Left lung (tissue), 4 donors: ENCODE measurements at regions not wholly inside any gene's neighbourhood (a gene's known extent, or its start where the extent isn't known, plus 50 kb on each side); places are given as distances from the start of the nearest gene placed in this dataset.
A peak's percentile ranks its signal among the peaks of the same experiment; 100 is the strongest.

Experiments used
- ATAC-seq: fragments of 200-7000 bp; cut with Tn5 transposase; one replicate; pipeline ENCODE4 v1.9.1; 2020; ENCODE audit warnings: moderate library complexity
- DNase-seq, 4 donors: peaks; one replicate each; pipeline ENCODE4 v3.0.0-alpha.2; 2013 to 2020
- H3K27ac ChIP-seq, 2 donors: fragments of 200-600 bp; sonication (generic) in 1 of 2; one replicate each; pipeline versions ENCODE4 v1.5.0 to v1.8.0; 2020 to 2021
- H3K27me3 ChIP-seq, 2 donors: fragments of 200-600 bp; sonication (generic) in 1 of 2; one replicate each; pipeline versions ENCODE4 v1.5.0 to v1.8.0; 2020 to 2021
- H3K36me3 ChIP-seq, 2 donors: fragments of 200-600 bp; sonication (generic) in 1 of 2; one replicate each; pipeline versions ENCODE4 v1.5.0 to v1.8.0; 2020 to 2021
- H3K4me1 ChIP-seq, 2 donors: fragments of 200-600 bp; one replicate each; pipeline ENCODE4 v1.8.0; 2021
- H3K4me3 ChIP-seq, 2 donors: fragments of 200-600 bp; sonication (generic) in 1 of 2; one replicate each; pipeline versions ENCODE4 v1.5.0 to v1.8.0; 2020 to 2021; ENCODE audit warnings: mild to moderate bottlenecking in 1 of 2
- H3K9me3 ChIP-seq, 2 donors: fragments of 200-600 bp; sonication (generic) in 1 of 2; one replicate each; pipeline versions ENCODE4 v1.5.0 to v1.8.0; 2020 to 2021
- intact Hi-C, 2 donors: fragments of 100-400 bp; cut with DNase I; formaldehyde crosslinking; loops; one replicate each; pipeline versions ENCODE4 v1.11.2 to v1.14.2; 2022
- TF ChIP-seq, protein P1 (sequence below), 2 donors: fragments of 200-600 bp; sonication (generic) in 1 of 2; IDR thresholded peaks; one replicate each; pipeline versions ENCODE4 v1.5.0 to v1.8.0; 2021; ENCODE audit warnings: antibody characterized with exemption in 2 of 2
- donor health status: DM: no; HTN: yes; CAD: no.
- donor health status: DM: no; HTN: no; CAD: no.

DNA sequence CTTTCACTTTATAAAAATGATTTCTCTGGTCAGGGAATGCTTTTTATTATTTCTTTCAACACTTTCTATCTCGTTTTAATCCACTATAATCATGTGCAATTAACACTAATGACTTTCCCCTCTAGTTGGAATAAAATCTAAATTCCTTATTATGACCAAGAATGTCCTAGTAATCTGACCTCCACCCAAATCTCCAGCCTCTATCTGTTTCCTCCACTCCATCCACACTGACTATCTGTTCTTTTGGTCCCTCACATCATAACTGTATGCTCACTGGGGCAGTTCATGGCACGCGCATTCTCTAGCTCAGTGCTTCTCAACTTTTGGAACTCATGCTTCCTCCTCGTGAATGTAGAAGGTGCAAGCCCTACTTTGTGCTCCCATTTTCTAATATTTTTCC is 244.7 kb downstream of the POSTN start:
- no peaks in the 10 kb centered on the region for H3K36me3 ChIP-seq
- no peaks in the 10 kb centered on the region for H3K9me3 ChIP-seq
- DNase-seq (no peak), ATAC-seq (no peak)
- no peak overlapping the region for H3K4me3 ChIP-seq
- no peaks in the 10 kb centered on the region for H3K27me3 ChIP-seq
- TF ChIP-seq, protein P1, sequence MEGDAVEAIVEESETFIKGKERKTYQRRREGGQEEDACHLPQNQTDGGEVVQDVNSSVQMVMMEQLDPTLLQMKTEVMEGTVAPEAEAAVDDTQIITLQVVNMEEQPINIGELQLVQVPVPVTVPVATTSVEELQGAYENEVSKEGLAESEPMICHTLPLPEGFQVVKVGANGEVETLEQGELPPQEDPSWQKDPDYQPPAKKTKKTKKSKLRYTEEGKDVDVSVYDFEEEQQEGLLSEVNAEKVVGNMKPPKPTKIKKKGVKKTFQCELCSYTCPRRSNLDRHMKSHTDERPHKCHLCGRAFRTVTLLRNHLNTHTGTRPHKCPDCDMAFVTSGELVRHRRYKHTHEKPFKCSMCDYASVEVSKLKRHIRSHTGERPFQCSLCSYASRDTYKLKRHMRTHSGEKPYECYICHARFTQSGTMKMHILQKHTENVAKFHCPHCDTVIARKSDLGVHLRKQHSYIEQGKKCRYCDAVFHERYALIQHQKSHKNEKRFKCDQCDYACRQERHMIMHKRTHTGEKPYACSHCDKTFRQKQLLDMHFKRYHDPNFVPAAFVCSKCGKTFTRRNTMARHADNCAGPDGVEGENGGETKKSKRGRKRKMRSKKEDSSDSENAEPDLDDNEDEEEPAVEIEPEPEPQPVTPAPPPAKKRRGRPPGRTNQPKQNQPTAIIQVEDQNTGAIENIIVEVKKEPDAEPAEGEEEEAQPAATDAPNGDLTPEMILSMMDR (IDR thresholded peaks at IDR 0.05): no peak
- H3K27ac ChIP-seq: no peak overlapping the region
- no peaks in the 10 kb centered on the region for H3K4me1 ChIP-seq
- intact Hi-C loops: no loop called here

DNA sequence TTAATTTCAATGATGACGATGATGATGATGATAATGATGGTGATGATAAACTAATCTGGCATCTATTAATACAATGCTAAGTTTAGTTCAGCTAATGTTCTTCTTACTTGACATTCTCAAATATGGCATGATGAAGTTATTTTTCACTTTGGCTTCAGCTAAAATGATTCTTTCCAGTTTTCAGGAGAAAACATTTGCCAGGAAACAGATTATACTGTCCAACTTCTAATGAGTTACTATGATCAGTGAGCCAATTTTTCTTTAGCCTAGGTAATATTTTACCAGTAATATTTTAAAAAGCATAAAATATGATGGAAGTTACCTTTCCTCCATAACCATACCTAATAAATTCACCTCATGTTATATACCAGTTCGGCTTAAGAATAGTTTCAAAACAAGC is 245.7 kb upstream of the CSNK1A1L start:
- no peaks in the 10 kb centered on the region for H3K27me3 ChIP-seq
- no peak overlapping the region for H3K27ac ChIP-seq
- intact Hi-C loops: no loop called here
- no peaks in the 10 kb centered on the region for H3K4me1 ChIP-seq
- DNase-seq: no peak
- H3K36me3 ChIP-seq: no peaks in the 10 kb centered on the region
- no peaks in the 10 kb centered on the region for H3K9me3 ChIP-seq
- ATAC-seq: no peak
- TF ChIP-seq, protein P1 (IDR thresholded peaks at IDR 0.05): no peak
- H3K4me3 ChIP-seq: no peak overlapping the region

DNA sequence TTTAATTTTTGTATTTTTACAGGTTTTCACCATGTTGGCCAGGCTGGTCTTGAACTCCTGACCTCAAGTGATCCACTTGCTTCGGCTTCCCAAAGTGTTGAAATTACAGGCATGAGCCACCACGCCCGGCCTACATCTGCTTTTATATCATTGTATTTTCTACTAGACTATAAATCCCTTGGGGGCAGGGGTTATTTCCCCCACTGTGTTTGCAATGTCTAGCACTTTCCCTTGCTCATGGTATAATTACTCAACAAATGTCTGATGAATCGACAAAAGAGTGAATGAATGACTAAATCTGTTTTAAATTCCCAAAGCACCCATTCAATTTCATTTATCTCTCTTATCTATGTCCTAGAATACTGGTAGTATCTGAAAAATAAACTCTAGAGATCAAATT is 244.5 kb upstream of the CSNK1A1L start:
- intact Hi-C loops: no loop called here
- DNase-seq (no peak), ATAC-seq (no peak)
- TF ChIP-seq, protein P1 (IDR thresholded peaks at IDR 0.05): no peak
- Histone ChIP-seq H3K4me3 (no peak overlapping the region), H3K9me3 (no peaks in the 10 kb centered on the region), H3K27me3 (no peaks in the 10 kb centered on the region), H3K27ac (no peak overlapping the region), H3K36me3 (no peaks in the 10 kb centered on the region), H3K4me1 (no peaks in the 10 kb centered on the region)

DNA sequence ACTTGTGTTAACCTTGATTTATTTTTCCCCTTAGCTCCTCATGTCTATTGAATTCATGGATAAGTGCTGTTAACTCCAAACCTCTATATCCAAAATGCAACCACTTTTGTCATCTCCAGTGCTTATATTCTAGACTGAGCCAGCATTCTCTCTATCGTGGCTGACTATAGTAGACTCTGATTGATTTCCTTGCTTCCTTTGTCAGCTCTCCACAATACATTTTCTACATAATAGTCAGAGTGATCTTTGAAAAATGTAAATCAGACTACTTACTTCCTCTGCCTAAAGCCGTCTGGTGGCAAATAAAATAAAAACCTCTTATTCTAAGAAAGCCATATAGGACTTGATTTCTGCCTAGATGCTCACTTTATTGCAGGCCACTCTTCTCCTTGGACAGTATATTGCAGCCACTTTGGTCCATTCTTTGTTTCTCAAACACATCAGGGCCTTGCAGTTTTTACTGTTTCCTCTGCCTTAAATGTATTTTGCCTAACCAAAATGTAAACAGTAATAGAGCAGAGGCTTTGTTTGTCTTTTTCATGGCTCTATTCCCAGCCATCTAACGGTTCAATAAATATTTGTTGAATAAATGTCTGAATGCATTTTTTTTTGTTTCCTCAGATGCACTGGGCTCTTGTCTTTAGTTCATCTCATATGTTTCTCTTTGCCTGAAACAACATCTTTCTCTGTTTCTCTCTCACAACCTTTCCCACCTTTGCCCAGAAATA is 243.6 kb upstream of the CSNK1A1L start:
- ATAC-seq: no peak
- H3K4me3 ChIP-seq: no peak overlapping the region
- TF ChIP-seq, protein P1 (IDR thresholded peaks at IDR 0.05): no peak

DNA sequence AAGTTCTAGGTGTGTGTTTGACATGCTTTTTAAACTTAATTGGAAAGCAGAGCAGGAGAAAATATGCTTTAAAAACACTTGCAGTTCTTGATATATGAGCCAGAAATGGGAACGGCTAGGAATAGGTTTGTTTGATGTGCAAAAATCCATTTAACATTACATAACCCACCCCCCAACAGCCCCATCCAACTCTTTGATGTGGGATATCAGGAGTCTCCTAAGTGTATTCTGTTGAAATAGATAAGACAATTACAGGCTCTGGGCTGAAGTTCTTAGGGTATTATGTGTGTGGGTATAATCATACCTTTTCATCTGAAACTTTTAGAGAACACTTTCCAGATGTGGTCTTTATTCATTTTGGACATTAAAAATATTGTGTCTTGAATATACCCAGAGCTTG is 240.4 kb upstream of the CSNK1A1L start:
- intact Hi-C loops: no loop called here
- TF ChIP-seq, protein P1 (IDR thresholded peaks at IDR 0.05): no peak
- no peak overlapping the region for H3K4me3 ChIP-seq
- no peaks in the 10 kb centered on the region for H3K36me3 ChIP-seq
- DNase-seq: no peak
- H3K4me1 ChIP-seq: no peaks in the 10 kb centered on the region
- H3K27me3 ChIP-seq: no peaks in the 10 kb centered on the region
- H3K9me3 ChIP-seq: no peaks in the 10 kb centered on the region
- ATAC-seq: no peak
- H3K27ac ChIP-seq: no peak overlapping the region

More for the DNA sequence above, 243.6 kb upstream of the CSNK1A1L start:
- no peak overlapping the region for H3K27ac ChIP-seq
- DNase-seq: peak in 1 of 4 donors; percentile 9
- H3K4me1 ChIP-seq: no peaks in the 10 kb centered on the region
- H3K36me3 ChIP-seq: no peaks in the 10 kb centered on the region
- H3K9me3 ChIP-seq: no peaks in the 10 kb centered on the region
- intact Hi-C loops: no loop called here
- H3K27me3 ChIP-seq: no peaks in the 10 kb centered on the region
